ENCODE measurements at regions not wholly inside any gene's neighbourhood (a gene's known extent, or its start where the extent isn't known, plus 50 kb on each side); places are given as distances from the start of the nearest gene placed in this dataset.

- Mint-ChIP-seq H3K4me1 (ENCODE audit: low read depth) (no peaks in the 10 kb centered on the region), H3K36me3 (ENCODE audit: insufficient read depth in 2 of 2) (peaks cover 2% of the 10 kb centered on the region in 2 donors), H3K27ac (no peak overlapping the region), H3K9me3 (peaks cover 7 to 12% of the 10 kb centered on the region in 2 donors), H3K27me3 (ENCODE audit: low read depth) (no peaks in the 10 kb centered on the region), H3K4me3 (no peak overlapping the region)
- ATAC-seq (replicated peaks in 1 of 2), result no peak
- DNase-seq, result no peak
Observed at GRCh38 chr3:166420071-166420470, 582.8 kb upstream of the BCHE start.

- H3K27me3 Mint-ChIP-seq (ENCODE audit: low read depth), result no peaks in the 10 kb centered on the region
- H3K9me3 Mint-ChIP-seq, result peaks cover 2 to 4% of the 10 kb centered on the region in 2 donors
- DNase-seq (no peak), ATAC-seq (replicated peaks in 1 of 2) (no peak)
- no peak overlapping the region for H3K27ac Mint-ChIP-seq
- H3K36me3 Mint-ChIP-seq (ENCODE audit: insufficient read depth in 2 of 2), result no peaks in the 10 kb centered on the region
- H3K4me3 Mint-ChIP-seq, result no peak overlapping the region
- no peaks in the 10 kb centered on the region for H3K4me1 Mint-ChIP-seq (ENCODE audit: low read depth)
Observed at GRCh38 chr3:166405896-166406295, 568.7 kb upstream of the BCHE start.

- Mint-ChIP-seq H3K4me1 (ENCODE audit: low read depth) (no peaks in the 10 kb centered on the region), H3K9me3 (peaks cover 2 to 4% of the 10 kb centered on the region in 2 donors), H3K4me3 (no peak overlapping the region), H3K36me3 (ENCODE audit: insufficient read depth in 2 of 2) (no peaks in the 10 kb centered on the region), H3K27ac (no peak overlapping the region), H3K27me3 (ENCODE audit: low read depth) (no peaks in the 10 kb centered on the region)
- no peak for ATAC-seq (replicated peaks in 1 of 2)
- DNase-seq, result no peak
Observed at GRCh38 chr3:166405465-166405864, 568.2 kb upstream of the BCHE start.

DNA sequence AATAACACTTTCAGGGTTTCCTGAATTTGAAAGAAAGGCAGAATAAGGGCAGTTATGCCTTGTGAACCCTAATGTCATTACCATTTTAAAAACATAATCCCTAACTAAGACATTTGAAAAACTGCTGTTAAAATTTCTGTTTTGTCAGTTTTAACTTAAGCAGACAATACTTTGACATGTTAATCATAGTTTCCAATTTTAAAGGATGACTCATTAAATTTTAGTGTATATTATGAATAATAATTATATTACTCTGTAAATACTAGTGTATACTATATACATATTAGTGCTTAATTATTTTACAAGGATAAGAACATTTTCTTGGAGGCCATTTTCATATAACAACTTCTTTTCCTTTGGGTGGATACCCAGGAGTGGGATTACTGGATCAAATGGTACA lies 553.1 kb upstream of the BCHE start:
- no peaks in the 10 kb centered on the region for H3K4me1 Mint-ChIP-seq (ENCODE audit: low read depth)
- H3K9me3 Mint-ChIP-seq, result peaks cover 5 to 11% of the 10 kb centered on the region in 2 donors
- H3K27ac Mint-ChIP-seq, result no peak overlapping the region
- no peak for ATAC-seq (replicated peaks in 1 of 2)
- no peaks in the 10 kb centered on the region for H3K27me3 Mint-ChIP-seq (ENCODE audit: low read depth)
- no peak for DNase-seq
- peaks cover 0 to 1% of the 10 kb centered on the region in 2 donors for H3K36me3 Mint-ChIP-seq (ENCODE audit: insufficient read depth in 2 of 2)
- no peak overlapping the region for H3K4me3 Mint-ChIP-seq

GRCh38 chr3:166388321-166388720 lies 551.1 kb upstream of the BCHE start:
- Mint-ChIP-seq H3K9me3 (peaks cover 2 to 8% of the 10 kb centered on the region in 2 donors), H3K4me1 (ENCODE audit: low read depth) (no peaks in the 10 kb centered on the region), H3K36me3 (ENCODE audit: insufficient read depth in 2 of 2) (peaks cover 0 to 1% of the 10 kb centered on the region in 2 donors), H3K4me3 (no peak overlapping the region), H3K27ac (no peak overlapping the region), H3K27me3 (ENCODE audit: low read depth) (no peaks in the 10 kb centered on the region)
- no peak for DNase-seq
- no peak for ATAC-seq (replicated peaks in 1 of 2)

DNA sequence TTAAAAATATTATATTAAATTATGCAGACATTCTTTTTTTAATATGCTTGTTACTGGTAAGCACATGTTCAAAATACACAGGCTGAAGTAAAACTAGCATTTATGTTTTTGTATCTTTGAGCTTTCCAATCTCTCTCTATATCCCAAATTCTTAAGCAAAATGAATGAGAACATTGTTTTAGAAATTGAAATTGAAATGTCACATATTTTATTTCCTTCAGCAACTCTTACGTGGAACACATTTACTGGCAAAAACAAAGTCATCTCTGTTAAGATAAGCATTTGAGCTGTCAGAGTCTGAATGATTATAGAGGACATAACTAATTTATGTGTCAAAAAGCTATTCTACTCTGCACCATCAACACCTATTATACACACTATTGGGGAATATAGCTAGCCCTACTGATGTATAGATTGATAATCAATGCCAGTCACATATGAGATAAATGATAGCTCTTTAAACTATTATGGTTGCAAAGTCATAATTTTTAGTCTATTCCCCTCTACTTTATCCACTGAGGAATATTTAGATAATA lies 535.4 kb upstream of the BCHE start:
- DNase-seq (no peak), ATAC-seq (replicated peaks in 1 of 2) (no peak)
- Mint-ChIP-seq H3K4me3 (no peak overlapping the region), H3K27me3 (ENCODE audit: low read depth) (no peaks in the 10 kb centered on the region), H3K9me3 (peaks cover 12 to 20% of the 10 kb centered on the region in 2 donors), H3K27ac (no peak overlapping the region), H3K36me3 (ENCODE audit: insufficient read depth in 2 of 2) (no peaks in the 10 kb centered on the region), H3K4me1 (ENCODE audit: low read depth) (no peaks in the 10 kb centered on the region)

GRCh38 chr3:166367947-166368533 lies 530.8 kb upstream of the BCHE start:
- Mint-ChIP-seq H3K27me3 (ENCODE audit: low read depth) (no peaks in the 10 kb centered on the region), H3K27ac (no peak overlapping the region), H3K4me3 (no peak overlapping the region), H3K9me3 (peaks cover 10 to 12% of the 10 kb centered on the region in 2 donors), H3K4me1 (ENCODE audit: low read depth) (no peaks in the 10 kb centered on the region), H3K36me3 (ENCODE audit: insufficient read depth in 2 of 2) (no peaks in the 10 kb centered on the region)
- no peak for DNase-seq
- no peak for ATAC-seq (replicated peaks in 1 of 2)

GRCh38 chr3:166362698-166363097 lies 525.5 kb upstream of the BCHE start:
- H3K27ac Mint-ChIP-seq, result no peak overlapping the region
- no peaks in the 10 kb centered on the region for H3K36me3 Mint-ChIP-seq (ENCODE audit: insufficient read depth in 2 of 2)
- no peak for DNase-seq
- ATAC-seq (replicated peaks in 1 of 2), result no peak
- H3K9me3 Mint-ChIP-seq, result peaks cover 0 to 5% of the 10 kb centered on the region in 2 donors
- no peaks in the 10 kb centered on the region for H3K4me1 Mint-ChIP-seq (ENCODE audit: low read depth)
- no peaks in the 10 kb centered on the region for H3K27me3 Mint-ChIP-seq (ENCODE audit: low read depth)
- no peak overlapping the region for H3K4me3 Mint-ChIP-seq

GRCh38 chr3:166360720-166361119 lies 523.5 kb upstream of the BCHE start:
- Mint-ChIP-seq H3K27ac (no peak overlapping the region), H3K4me1 (ENCODE audit: low read depth) (no peaks in the 10 kb centered on the region), H3K9me3 (peaks cover 0 to 5% of the 10 kb centered on the region in 2 donors), H3K4me3 (no peak overlapping the region), H3K36me3 (ENCODE audit: insufficient read depth in 2 of 2) (no peaks in the 10 kb centered on the region), H3K27me3 (ENCODE audit: low read depth) (no peaks in the 10 kb centered on the region)
- no peak for ATAC-seq (replicated peaks in 1 of 2)
- no peak for DNase-seq

DNA sequence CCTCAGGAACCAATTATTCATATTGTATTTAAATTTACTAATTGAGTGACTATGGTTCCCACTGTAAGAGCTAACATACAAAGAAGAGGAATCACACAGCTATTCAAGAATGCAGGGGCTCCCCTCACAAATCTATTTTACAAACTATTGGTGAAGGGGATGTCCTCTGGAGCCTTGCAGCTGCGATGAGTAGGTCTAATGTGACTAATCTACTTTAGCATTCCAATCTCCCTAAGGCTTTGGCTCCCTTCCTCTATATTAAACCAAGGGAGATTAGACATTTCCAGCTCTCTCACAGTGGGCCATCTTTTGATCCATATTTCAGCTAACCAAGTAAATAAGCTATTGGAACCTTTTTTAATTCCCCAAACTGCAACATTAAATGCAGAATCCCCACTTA lies 514.2 kb upstream of the BCHE start:
- Mint-ChIP-seq H3K4me1 (ENCODE audit: low read depth) (no peaks in the 10 kb centered on the region), H3K27ac (no peak overlapping the region), H3K27me3 (ENCODE audit: low read depth) (no peaks in the 10 kb centered on the region)

GRCh38 chr3:166340604-166341266 lies 503.5 kb upstream of the BCHE start:
- DNase-seq, result no peak
- Mint-ChIP-seq H3K27me3 (ENCODE audit: low read depth) (no peaks in the 10 kb centered on the region), H3K36me3 (ENCODE audit: insufficient read depth in 2 of 2) (no peaks in the 10 kb centered on the region), H3K27ac (no peak overlapping the region), H3K4me1 (ENCODE audit: low read depth) (no peaks in the 10 kb centered on the region), H3K9me3 (peaks cover 0 to 6% of the 10 kb centered on the region in 2 donors), H3K4me3 (no peak overlapping the region)
- ATAC-seq (replicated peaks in 1 of 2), result no peak

More for the DNA sequence above, 514.2 kb upstream of the BCHE start:
- H3K9me3 Mint-ChIP-seq, result peaks cover 10 to 14% of the 10 kb centered on the region in 2 donors
- peaks cover 0 to 3% of the 10 kb centered on the region in 2 donors for H3K36me3 Mint-ChIP-seq (ENCODE audit: insufficient read depth in 2 of 2)
- no peak for DNase-seq
- ATAC-seq (replicated peaks in 1 of 2), result no peak
- H3K4me3 Mint-ChIP-seq, result no peak overlapping the region

DNA sequence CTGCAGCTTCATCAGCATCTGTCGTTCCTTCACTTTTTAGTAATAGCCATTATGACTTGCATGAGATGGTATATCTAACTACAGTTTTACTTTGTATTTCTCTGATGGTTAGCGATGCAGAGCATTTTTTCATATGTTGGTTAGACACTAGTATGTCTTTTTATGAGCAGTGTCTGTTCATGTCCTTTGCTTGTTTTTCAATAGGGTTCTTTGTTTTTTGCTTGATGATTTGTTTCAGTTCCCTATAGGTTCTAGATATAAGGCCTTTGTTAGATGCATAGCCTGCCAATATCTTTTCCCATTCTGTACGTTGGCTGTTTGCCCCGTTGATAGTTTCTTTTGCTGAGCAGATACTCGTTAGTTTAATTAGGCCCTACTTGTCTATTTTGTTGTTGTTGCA lies 487.2 kb upstream of the BCHE start:
- no peak for DNase-seq
- H3K9me3 Mint-ChIP-seq, result peaks cover 5 to 10% of the 10 kb centered on the region in 2 donors
- ATAC-seq (replicated peaks in 1 of 2), result no peak
- no peak overlapping the region for H3K4me3 Mint-ChIP-seq
- H3K27me3 Mint-ChIP-seq (ENCODE audit: low read depth), result no peaks in the 10 kb centered on the region
- H3K27ac Mint-ChIP-seq, result no peak overlapping the region
- H3K4me1 Mint-ChIP-seq (ENCODE audit: low read depth), result no peaks in the 10 kb centered on the region
- H3K36me3 Mint-ChIP-seq (ENCODE audit: insufficient read depth in 2 of 2), result peaks cover 0 to 2% of the 10 kb centered on the region in 2 donors

DNA sequence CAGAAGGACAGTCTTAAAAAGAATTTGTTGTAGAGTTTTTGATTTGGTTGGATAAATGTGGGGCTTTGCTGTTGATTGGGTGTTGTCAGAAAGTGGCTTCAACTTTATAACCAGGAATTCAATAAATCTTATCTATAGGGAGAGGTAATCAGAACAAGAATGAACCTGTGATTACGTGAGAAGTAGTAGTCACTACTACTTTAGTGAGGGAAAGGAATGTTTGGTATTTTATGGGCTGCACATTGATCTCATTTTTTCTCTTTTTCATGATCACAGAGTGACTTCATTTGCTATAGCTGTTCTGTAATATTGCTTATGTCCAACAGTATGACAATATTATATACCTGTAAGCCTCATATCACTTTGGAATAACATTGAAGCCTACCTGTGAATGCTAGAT lies 485.2 kb upstream of the BCHE start:
- ATAC-seq (replicated peaks in 1 of 2), result no peak
- H3K4me3 Mint-ChIP-seq, result no peak overlapping the region
- no peaks in the 10 kb centered on the region for H3K36me3 Mint-ChIP-seq (ENCODE audit: insufficient read depth in 2 of 2)
- H3K27me3 Mint-ChIP-seq (ENCODE audit: low read depth), result no peaks in the 10 kb centered on the region
- H3K4me1 Mint-ChIP-seq (ENCODE audit: low read depth), result no peaks in the 10 kb centered on the region
- peaks cover 2 to 5% of the 10 kb centered on the region in 2 donors for H3K9me3 Mint-ChIP-seq
- DNase-seq, result no peak
- no peak overlapping the region for H3K27ac Mint-ChIP-seq
